Stimulated activated CD4-positive, alpha-beta T cell treated with anti-CD3 and anti-CD28 coated beads, Interleukin-12 subunit alpha, Interleukin-12 subunit beta, amount 100 ng/mL, for 24 hours (primary cell): ENCODE measurements at regions not wholly inside any gene's neighbourhood (a gene's known extent, or its start where the extent isn't known, plus 50 kb on each side); places are given as distances from the start of the nearest gene placed in this dataset.

Experiments used
- DNase-seq, 2 experiments: peaks; one replicate each; pipeline ENCODE4 v3.0.0-alpha.2; 2020; ENCODE audit warnings: low read depth in 2 of 2

GRCh38 chrX:20522420-20522819 is 255.7 kb upstream of the RPS6KA3 start:
- DNase-seq: no peak

- no peak for DNase-seq
Observed at GRCh38 chrX:20521222-20521621, 254.5 kb upstream of the RPS6KA3 start.

GRCh38 chrX:20519826-20520225 is 253.1 kb upstream of the RPS6KA3 start:
- DNase-seq: no peak

- DNase-seq: no peak
Observed at GRCh38 chrX:20519146-20519545, 252.4 kb upstream of the RPS6KA3 start.

- DNase-seq: no peak
Observed at GRCh38 chrX:20517565-20517964, 250.9 kb upstream of the RPS6KA3 start.

- no peak for DNase-seq
Observed at GRCh38 chrX:20515841-20516461, 249.2 kb upstream of the RPS6KA3 start.

- DNase-seq: no peak
Observed at GRCh38 chrX:20514358-20514757, 247.6 kb upstream of the RPS6KA3 start.

GRCh38 chrX:20513185-20513584 is 246.5 kb upstream of the RPS6KA3 start:
- no peak for DNase-seq

- no peak for DNase-seq
Observed at GRCh38 chrX:20511792-20512191, 245.1 kb upstream of the RPS6KA3 start.

- DNase-seq: no peak
Observed at GRCh38 chrX:20507901-20508620, 241.4 kb upstream of the RPS6KA3 start.

GRCh38 chrX:20506739-20507138 is 240.0 kb upstream of the RPS6KA3 start:
- no peak for DNase-seq

- DNase-seq: no peak
Observed at GRCh38 chrX:20500949-20501348, 234.2 kb upstream of the RPS6KA3 start.

GRCh38 chrX:20500171-20500865 is 233.6 kb upstream of the RPS6KA3 start:
- no peak for DNase-seq

GRCh38 chrX:20499763-20500162 is 233.1 kb upstream of the RPS6KA3 start:
- no peak for DNase-seq

GRCh38 chrX:20498851-20499635 is 232.3 kb upstream of the RPS6KA3 start:
- no peak for DNase-seq

GRCh38 chrX:20495575-20495974 is 228.9 kb upstream of the RPS6KA3 start:
- no peak for DNase-seq

GRCh38 chrX:20488473-20488872 is 221.8 kb upstream of the RPS6KA3 start:
- no peak for DNase-seq

GRCh38 chrX:20487227-20487626 is 220.5 kb upstream of the RPS6KA3 start:
- DNase-seq: no peak

- DNase-seq: no peak
Observed at GRCh38 chrX:20481632-20482031, 214.9 kb upstream of the RPS6KA3 start.

- DNase-seq: no peak
Observed at GRCh38 chrX:20479896-20480295, 213.2 kb upstream of the RPS6KA3 start.

- no peak for DNase-seq
Observed at GRCh38 chrX:20479048-20479447, 212.3 kb upstream of the RPS6KA3 start.

GRCh38 chrX:20477836-20478524 is 211.3 kb upstream of the RPS6KA3 start:
- DNase-seq: no peak
